ENCODE measurements at regions not wholly inside any gene's neighbourhood (a gene's known extent, or its start where the extent isn't known, plus 50 kb on each side); places are given as distances from the start of the nearest gene placed in this dataset.
"Not testable (repeated sequence)": the region's sequence is repeated elsewhere in the genome, so short reads cannot be mapped to it uniquely, and the experiment has no call there.

DNA sequence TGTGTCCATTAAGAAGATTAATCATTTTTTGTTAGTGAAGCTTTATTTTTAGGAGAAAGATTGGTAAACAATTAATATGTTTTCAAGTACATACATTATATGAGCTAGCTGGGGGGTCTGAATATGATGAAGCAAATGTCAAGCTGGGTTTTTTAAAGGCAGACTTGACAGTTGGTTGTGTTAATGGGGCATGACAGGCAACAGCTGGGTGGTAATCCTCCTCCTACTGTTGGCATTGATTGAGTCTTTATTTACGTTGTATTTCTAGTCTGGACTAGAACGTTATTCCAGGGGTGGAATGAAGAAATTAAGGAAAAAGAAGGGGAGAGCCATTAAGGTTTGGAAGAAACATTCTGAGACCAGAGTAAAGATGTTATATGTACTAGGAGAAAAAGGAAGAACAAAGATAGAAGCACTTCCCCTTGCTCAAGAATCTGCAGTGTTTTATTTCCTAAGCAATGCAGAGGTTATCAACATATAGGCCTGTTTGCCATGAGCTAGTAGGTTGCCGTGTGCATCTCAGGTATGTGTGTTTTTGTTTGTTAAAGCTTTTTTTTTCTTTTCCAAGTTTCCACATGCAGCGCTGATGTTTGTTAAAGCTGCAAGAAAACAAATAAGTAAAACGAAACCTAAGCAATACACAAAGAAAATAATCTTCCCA lies 95.4 kb upstream of the SEC22B start:
- TF ChIP-seq, protein P1, sequence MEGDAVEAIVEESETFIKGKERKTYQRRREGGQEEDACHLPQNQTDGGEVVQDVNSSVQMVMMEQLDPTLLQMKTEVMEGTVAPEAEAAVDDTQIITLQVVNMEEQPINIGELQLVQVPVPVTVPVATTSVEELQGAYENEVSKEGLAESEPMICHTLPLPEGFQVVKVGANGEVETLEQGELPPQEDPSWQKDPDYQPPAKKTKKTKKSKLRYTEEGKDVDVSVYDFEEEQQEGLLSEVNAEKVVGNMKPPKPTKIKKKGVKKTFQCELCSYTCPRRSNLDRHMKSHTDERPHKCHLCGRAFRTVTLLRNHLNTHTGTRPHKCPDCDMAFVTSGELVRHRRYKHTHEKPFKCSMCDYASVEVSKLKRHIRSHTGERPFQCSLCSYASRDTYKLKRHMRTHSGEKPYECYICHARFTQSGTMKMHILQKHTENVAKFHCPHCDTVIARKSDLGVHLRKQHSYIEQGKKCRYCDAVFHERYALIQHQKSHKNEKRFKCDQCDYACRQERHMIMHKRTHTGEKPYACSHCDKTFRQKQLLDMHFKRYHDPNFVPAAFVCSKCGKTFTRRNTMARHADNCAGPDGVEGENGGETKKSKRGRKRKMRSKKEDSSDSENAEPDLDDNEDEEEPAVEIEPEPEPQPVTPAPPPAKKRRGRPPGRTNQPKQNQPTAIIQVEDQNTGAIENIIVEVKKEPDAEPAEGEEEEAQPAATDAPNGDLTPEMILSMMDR (conservative IDR thresholded peaks at IDR 0.05; ENCODE audit: low read depth, low read length), result not testable (repeated sequence)
- not testable (repeated sequence) for TF ChIP-seq EZH2 (IDR thresholded peaks at IDR 0.05; ENCODE audit: borderline replicate concordance, low read depth, low read length, poor library complexity, severe bottlenecking)
